ENCODE measurements at regions not wholly inside any gene's neighbourhood (a gene's known extent, or its start where the extent isn't known, plus 50 kb on each side); places are given as distances from the start of the nearest gene placed in this dataset.

- no peak for DNase-seq (ENCODE audit: low spot score)
Observed at GRCh38 chr12:59044791-59045190, 124.5 kb upstream of the LRIG3 start.

GRCh38 chr12:59041241-59042121, 121.2 kb upstream of the LRIG3 start:
- DNase-seq (ENCODE audit: low spot score) = no peak

GRCh38 chr12:59040656-59041055, 120.4 kb upstream of the LRIG3 start:
- DNase-seq (ENCODE audit: low spot score) = no peak

GRCh38 chr12:59040043-59040442, 119.7 kb upstream of the LRIG3 start:
- DNase-seq (ENCODE audit: low spot score) = no peak

- DNase-seq (ENCODE audit: low spot score) = no peak
Observed at GRCh38 chr12:59039005-59039404, 118.7 kb upstream of the LRIG3 start.

GRCh38 chr12:59036973-59037762, 116.9 kb upstream of the LRIG3 start:
- DNase-seq (ENCODE audit: low spot score) = no peak

- no peak for DNase-seq (ENCODE audit: low spot score)
Observed at GRCh38 chr12:59036347-59036746, 116.0 kb upstream of the LRIG3 start.

- DNase-seq (ENCODE audit: low spot score) = no peak
Observed at GRCh38 chr12:59031313-59031712, 111.0 kb upstream of the LRIG3 start.

- DNase-seq (ENCODE audit: low spot score) = no peak
Observed at GRCh38 chr12:59030415-59030814, 110.1 kb upstream of the LRIG3 start.

GRCh38 chr12:59027199-59027598, 106.9 kb upstream of the LRIG3 start:
- DNase-seq (ENCODE audit: low spot score) = no peak

- no peak for DNase-seq (ENCODE audit: low spot score)
Observed at GRCh38 chr12:59023861-59024424, 103.6 kb upstream of the LRIG3 start.

- no peak for DNase-seq (ENCODE audit: low spot score)
Observed at GRCh38 chr12:59020073-59020946, 100.0 kb upstream of the LRIG3 start.

- DNase-seq (ENCODE audit: low spot score) = no peak
Observed at GRCh38 chr12:59014885-59015284, 94.6 kb upstream of the LRIG3 start.

GRCh38 chr12:59010941-59011340, 90.6 kb upstream of the LRIG3 start:
- no peak for DNase-seq (ENCODE audit: low spot score)

GRCh38 chr12:59010118-59010517, 89.8 kb upstream of the LRIG3 start:
- DNase-seq (ENCODE audit: low spot score) = no peak

GRCh38 chr12:59007620-59008019, 87.3 kb upstream of the LRIG3 start:
- DNase-seq (ENCODE audit: low spot score) = no peak

GRCh38 chr12:59005193-59005955, 85.1 kb upstream of the LRIG3 start:
- DNase-seq (ENCODE audit: low spot score) = no peak

- no peak for DNase-seq (ENCODE audit: low spot score)
Observed at GRCh38 chr12:59004456-59004855, 84.2 kb upstream of the LRIG3 start.

GRCh38 chr12:58995666-58996363, 75.5 kb upstream of the LRIG3 start:
- DNase-seq (ENCODE audit: low spot score) = no peak

- no peak for DNase-seq (ENCODE audit: low spot score)
Observed at GRCh38 chr12:58988643-58989344, 68.5 kb upstream of the LRIG3 start.
